Liver (tissue), 7 donors: ENCODE measurements at regions not wholly inside any gene's neighbourhood (a gene's known extent, or its start where the extent isn't known, plus 50 kb on each side); places are given as distances from the start of the nearest gene placed in this dataset.

Source experiments
- DNase-seq: peaks from one replicate; pipeline ENCODE4 v3.0.0-alpha.2; 2017; ENCODE audit warnings: low spot score
- H3K27ac ChIP-seq, 2 donors: one replicate each; pipeline ENCODE4 v1.7.0; 2013; ENCODE audit warnings: inconsistent platforms in 2 of 2, low read length in 2 of 2, control low read depth in 1 of 2, low read depth in 1 of 2, mild to moderate bottlenecking in 1 of 2
- H3K27me3 ChIP-seq, 4 donors: one replicate each; pipeline versions ENCODE4 v1.6.1 to v1.7.0; 2013; ENCODE audit warnings: low read length in 3 of 4, inconsistent platforms in 1 of 4, mild to moderate bottlenecking in 1 of 4, moderate library complexity in 1 of 4; ENCODE audit not compliant: control insufficient read depth in 4 of 4, insufficient read depth in 4 of 4
- H3K36me3 ChIP-seq, 4 donors: one replicate each; pipeline versions ENCODE4 v1.6.1 to v1.7.0; 2013; ENCODE audit warnings: low read length in 3 of 4, mild to moderate bottlenecking in 3 of 4, low read depth in 1 of 4, moderate library complexity in 1 of 4; ENCODE audit not compliant: control insufficient read depth in 4 of 4, insufficient read depth in 3 of 4
- H3K4me1 ChIP-seq, 4 donors: one replicate each; pipeline versions ENCODE4 v1.6.1 to v1.7.0; 2013; ENCODE audit warnings: low read length in 3 of 4, mild to moderate bottlenecking in 3 of 4, moderate library complexity in 1 of 4; ENCODE audit not compliant: control insufficient read depth in 4 of 4, insufficient read depth in 4 of 4
- H3K4me3 ChIP-seq, 3 donors: one replicate each; pipeline versions ENCODE4 v1.6.1 to v1.7.0; 2013; ENCODE audit warnings: low read length in 3 of 3, control low read depth in 1 of 3, low read depth in 1 of 3, mild to moderate bottlenecking in 1 of 3
- H3K9ac ChIP-seq, 2 donors: one replicate each; pipeline ENCODE4 v1.7.0; 2013; ENCODE audit warnings: low read length in 2 of 2, mild to moderate bottlenecking in 2 of 2, moderate library complexity in 2 of 2, control low read depth in 1 of 2, low read depth in 1 of 2
- H3K9me3 ChIP-seq, 4 donors: one replicate each; pipeline versions ENCODE4 v1.6.1 to v1.7.0; 2013; ENCODE audit warnings: low read length in 3 of 4; ENCODE audit not compliant: control insufficient read depth in 4 of 4
- ATF3 ChIP-seq: IDR thresholded peaks from 2 replicates; pipeline ENCODE4 v1.6.1; 2016; ENCODE audit warnings: antibody characterized with exemption
- EGR1 ChIP-seq, 2 donors: IDR thresholded peaks; 2 replicates each; pipeline ENCODE4 v1.6.1; 2016 to 2018; ENCODE audit warnings: antibody characterized with exemption in 2 of 2, low read depth in 2 of 2
- FOXA1 ChIP-seq: IDR thresholded peaks from 2 replicates; pipeline ENCODE4 v1.6.1; 2016; ENCODE audit warnings: antibody characterized with exemption
- FOXA2 ChIP-seq: IDR thresholded peaks from 2 replicates; pipeline ENCODE4 v1.6.1; 2016; ENCODE audit warnings: antibody characterized with exemption
- GABPA ChIP-seq, 2 donors: IDR thresholded peaks in 1 of 2; conservative IDR thresholded peaks in 1 of 2; 2 replicates each; pipeline ENCODE4 v1.6.1; 2016; ENCODE audit warnings: antibody characterized with exemption in 2 of 2, mild to moderate bottlenecking in 1 of 2, moderate library complexity in 1 of 2
- HNF4A ChIP-seq, 2 donors: conservative IDR thresholded peaks; 2 replicates each; pipeline ENCODE4 v1.6.1; 2016; ENCODE audit warnings: antibody characterized with exemption in 2 of 2, mild to moderate bottlenecking in 2 of 2
- HNF4G ChIP-seq: IDR thresholded peaks from 2 replicates; pipeline ENCODE4 v1.6.1; 2016; ENCODE audit warnings: antibody characterized with exemption
- JUND ChIP-seq, 2 donors: IDR thresholded peaks; 2 replicates each; pipeline ENCODE4 v1.6.1; 2016; ENCODE audit warnings: antibody characterized with exemption in 2 of 2
- MAX ChIP-seq: IDR thresholded peaks from 2 replicates; pipeline ENCODE4 v1.6.1; 2016; ENCODE audit warnings: antibody characterized with exemption
- NR2F2 ChIP-seq: IDR thresholded peaks from 2 replicates; pipeline ENCODE4 v1.6.1; 2016; ENCODE audit warnings: antibody characterized with exemption
- RAD21 ChIP-seq, 2 donors: IDR thresholded peaks; 2 replicates each; pipeline ENCODE4 v1.6.1; 2016; ENCODE audit warnings: antibody characterized with exemption in 2 of 2, mild to moderate bottlenecking in 2 of 2
- REST ChIP-seq: IDR thresholded peaks from 2 replicates; pipeline ENCODE4 v1.6.1; 2016; ENCODE audit warnings: antibody characterized with exemption, mild to moderate bottlenecking
- RXRA ChIP-seq, 2 donors: IDR thresholded peaks; 2 replicates each; pipeline ENCODE4 v1.6.1; 2017 to 2018; ENCODE audit warnings: antibody characterized with exemption in 2 of 2, mild to moderate bottlenecking in 1 of 2
- SP1 ChIP-seq: IDR thresholded peaks from 2 replicates; pipeline ENCODE4 v1.6.1; 2018; ENCODE audit warnings: antibody characterized with exemption, mild to moderate bottlenecking
- TAF1 ChIP-seq: conservative IDR thresholded peaks from 2 replicates; pipeline ENCODE4 v1.6.1; 2016; ENCODE audit warnings: antibody characterized with exemption, mild to moderate bottlenecking
- YY1 ChIP-seq: IDR thresholded peaks from 2 replicates; pipeline ENCODE4 v1.6.1; 2016; ENCODE audit warnings: antibody characterized with exemption, mild to moderate bottlenecking
- ZBTB33 ChIP-seq: IDR thresholded peaks from 2 replicates; pipeline ENCODE4 v1.6.1; 2016; ENCODE audit warnings: antibody characterized with exemption
- WGBS: extraction: QIAGEN DNeasy Blood & Tissue Kit; methylation state at CpG from one replicate; pipeline ENCODE4 v1.1.7; 2013; 5-methylcytosine and 5-hydroxymethylcytosine counted together
- donor health status: healthy.
- donor health status: healthy.
- donor health status: healthy.
- donor health status: healthy.

- TF ChIP-seq MAX: no peak
Observed at GRCh38 chr4:156594624-156595023, 377.0 kb downstream of the PDGFC start (continued).

- Histone ChIP-seq H3K4me1 (no peaks in the 10 kb centered on the region), H3K4me3 (no peak overlapping the region), H3K27ac (no peak overlapping the region), H3K9me3 (no peaks in the 10 kb centered on the region), H3K27me3 (peaks cover 0 to 7% (median 0%) of the 10 kb centered on the region in 4 donors), H3K36me3 (no peaks in the 10 kb centered on the region), H3K9ac (no peak overlapping the region)
- no peak for DNase-seq
- TF ChIP-seq TAF1 (no peak), RAD21 (IDR thresholded peaks at IDR 0.05) (peak; percentile 4 to 44)
Observed at GRCh38 chr4:156593464-156593863, 378.1 kb downstream of the PDGFC start.

GRCh38 chr4:156591679-156592078 is 379.9 kb downstream of the PDGFC start:
- H3K27me3 ChIP-seq: peaks cover 0 to 7% (median 0%) of the 10 kb centered on the region in 4 donors
- TF ChIP-seq TAF1: no peak
- no peak for TF ChIP-seq NR2F2
- TF ChIP-seq ATF3: no peak
- TF ChIP-seq RAD21 (IDR thresholded peaks at IDR 0.05): no peak
- TF ChIP-seq FOXA1: no peak
- TF ChIP-seq FOXA2: no peak
- TF ChIP-seq REST: no peak
- no peak for TF ChIP-seq JUND (IDR thresholded peaks at IDR 0.05)
- TF ChIP-seq SP1: no peak
- TF ChIP-seq MAX: no peak
- no peak for TF ChIP-seq ZBTB33
- no peak for TF ChIP-seq EGR1 (IDR thresholded peaks at IDR 0.05; ENCODE audit: low read depth in 2 of 2)
- no peak for TF ChIP-seq YY1
- no peak for TF ChIP-seq GABPA (IDR thresholded peaks at IDR 0.05 in 1 of 2, conservative IDR thresholded peaks at IDR 0.05 in 1 of 2)
- TF ChIP-seq HNF4G: no peak
- no peak for TF ChIP-seq RXRA (IDR thresholded peaks at IDR 0.05)
- TF ChIP-seq HNF4A (conservative IDR thresholded peaks at IDR 0.05): no peak
- no peaks in the 10 kb centered on the region for H3K9me3 ChIP-seq
- no peak overlapping the region for H3K27ac ChIP-seq
- H3K4me1 ChIP-seq: no peaks in the 10 kb centered on the region
- no peaks in the 10 kb centered on the region for H3K36me3 ChIP-seq
- H3K9ac ChIP-seq: no peak overlapping the region
- H3K4me3 ChIP-seq: no peak overlapping the region
- WGBS: 75% methylated on average over 3 of the region's 3 CpGs
- DNase-seq: no peak
